Gastroesophageal sphincter (tissue), 4 donors: ENCODE measurements at regions not wholly inside any gene's neighbourhood (a gene's known extent, or its start where the extent isn't known, plus 50 kb on each side); places are given as distances from the start of the nearest gene placed in this dataset.
"Not testable (repeated sequence)": the region's sequence is repeated elsewhere in the genome, so short reads cannot be mapped to it uniquely, and the experiment has no call there.

Experiments used
- ATAC-seq: fragments of 150-250 bp; one replicate; pipeline ENCODE4 v1.9.1; 2016; ENCODE audit warnings: mild to moderate bottlenecking, moderate library complexity
- H3K27ac ChIP-seq, 4 donors: fragments of 200-600 bp; sonication (generic) in 3 of 4; 1 replicate in 3 of 4; 2 replicates in 1 of 4; pipeline ENCODE4 v1.5.1; 2016 to 2019
- H3K27me3 ChIP-seq: fragments of 200-600 bp; sonication (generic); one replicate; pipeline ENCODE4 v1.5.1; 2019
- H3K36me3 ChIP-seq, 2 donors: fragments of 200-600 bp; sonication (generic); one replicate each; pipeline ENCODE4 v1.5.1; 2019; ENCODE audit warnings: control low read depth in 1 of 2
- H3K4me1 ChIP-seq, 3 donors: fragments of 200-600 bp; sonication (generic); 1 replicate in 2 of 3; 2 replicates in 1 of 3; pipeline ENCODE4 v1.5.1; 2016 to 2019; ENCODE audit warnings: control low read depth in 2 of 3
- H3K4me3 ChIP-seq, 2 donors: fragments of 200-600 bp; sonication (generic); one replicate each; pipeline ENCODE4 v1.5.1; 2019; ENCODE audit warnings: mild to moderate bottlenecking in 1 of 2, moderate library complexity in 1 of 2
- H3K9me3 ChIP-seq, 3 donors: fragments of 200-600 bp; sonication (generic); one replicate each; pipeline ENCODE4 v1.5.1; 2017 to 2019; ENCODE audit warnings: control low read depth in 2 of 3
- CTCF ChIP-seq, 4 experiments: fragments of 200-600 bp in 2 of 4; fragments of 450-650 bp in 2 of 4; sonication (generic) in 1 of 4; IDR thresholded peaks; one replicate each; pipeline ENCODE4 v1.5.1; 2017 to 2019; ENCODE audit warnings: antibody characterized with exemption in 4 of 4, mild to moderate bottlenecking in 2 of 4, moderate library complexity in 2 of 4
- EP300 ChIP-seq: sonication (generic); formaldehyde crosslinking; IDR thresholded peaks from one replicate; pipeline ENCODE4 v1.6.1; 2017; ENCODE audit warnings: antibody characterized with exemption, mild to moderate bottlenecking
- POLR2A ChIP-seq, 2 donors: fragments of 450-650 bp; IDR thresholded peaks; one replicate each; pipeline ENCODE4 v1.6.1; 2017; ENCODE audit warnings: antibody characterized with exemption in 2 of 2, mild to moderate bottlenecking in 2 of 2, moderate library complexity in 1 of 2
- POLR2AphosphoS5 ChIP-seq: sonication (generic); formaldehyde crosslinking; IDR thresholded peaks from one replicate; pipeline ENCODE4 v1.6.1; 2017; ENCODE audit warnings: antibody characterized with exemption
- WGBS, 2 donors: methylation state at CpG; one replicate each; pipeline ENCODE4 v1.1.5; 2018; ENCODE audit warnings: low coverage in 1 of 2; 5-methylcytosine and 5-hydroxymethylcytosine counted together

DNA sequence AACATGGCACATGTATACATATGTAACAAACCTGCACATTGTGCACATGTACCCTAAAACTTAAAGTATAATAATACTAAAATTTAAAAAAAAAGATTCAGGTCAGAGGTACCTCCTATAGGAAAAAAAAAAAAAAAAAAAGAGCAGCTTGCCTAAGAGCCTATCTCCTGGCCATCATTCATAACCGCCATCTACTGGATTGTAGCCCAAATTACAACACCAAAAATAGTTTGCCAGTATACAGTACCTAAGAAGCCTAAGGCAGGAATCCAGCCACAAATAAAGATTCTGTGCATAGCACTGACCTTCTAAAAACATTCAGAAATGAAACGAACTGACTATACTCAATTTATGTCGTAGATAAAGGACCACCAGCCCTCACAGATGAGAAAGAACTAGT lies 438.4 kb upstream of the ADGRB3 start:
- Histone ChIP-seq H3K4me3 (no peak overlapping the region), H3K36me3 (no peaks in the 10 kb centered on the region), H3K27ac (no peak overlapping the region), H3K27me3 (no peaks in the 10 kb centered on the region), H3K9me3 (peaks cover 0 to 13% (median 0%) of the 10 kb centered on the region in 3 donors), H3K4me1 (no peaks in the 10 kb centered on the region)
- TF ChIP-seq CTCF (IDR thresholded peaks at IDR 0.05) (no peak), EP300 (no peak), POLR2AphosphoS5 (no peak), POLR2A (IDR thresholded peaks at IDR 0.05) (no peak)
- 41 to 48% methylated on average over 2 to 3 of the region's 3 CpGs for WGBS, 2 donors
- ATAC-seq = no peak

DNA sequence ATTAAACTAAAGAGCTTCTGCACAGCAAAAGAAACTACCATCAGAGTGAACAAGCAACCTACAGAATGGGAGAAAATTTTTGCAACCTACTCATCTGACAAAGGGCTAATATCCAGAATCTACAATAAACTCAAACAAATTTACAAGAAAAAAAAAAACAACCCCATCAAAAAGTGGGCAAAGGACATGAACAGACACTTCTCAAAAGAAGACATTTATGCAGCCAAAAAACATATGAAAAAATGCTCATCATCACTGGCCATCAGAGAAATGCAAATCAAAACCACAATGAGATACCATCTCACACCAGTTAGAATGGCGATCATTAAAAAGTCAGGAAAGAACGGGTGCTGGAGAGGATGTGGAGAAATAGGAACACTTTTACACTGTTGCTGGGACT lies 439.3 kb upstream of the ADGRB3 start:
- peaks cover 0 to 13% (median 0%) of the 10 kb centered on the region in 3 donors for H3K9me3 ChIP-seq
- H3K4me3 ChIP-seq, H3K27ac ChIP-seq, H3K4me1 ChIP-seq, ATAC-seq, H3K27me3 ChIP-seq, H3K36me3 ChIP-seq: not testable (repeated sequence)
- WGBS, 2 donors = 82 to 83% methylated on average over 1 to 2 of the region's 2 CpGs

GRCh38 chr6:68194846-68195478 lies 440.1 kb upstream of the ADGRB3 start:
- WGBS, 2 donors = 79% methylated on average over 4 of the region's 7 CpGs; no CpG with 5 or more reads in 1 of the 2 donors
- Histone ChIP-seq H3K36me3 (no peaks in the 10 kb centered on the region), H3K4me1 (no peaks in the 10 kb centered on the region), H3K27me3 (no peaks in the 10 kb centered on the region), H3K9me3 (peaks cover 0 to 7% (median 0%) of the 10 kb centered on the region in 3 donors), H3K27ac (no peak overlapping the region), H3K4me3 (no peak overlapping the region)
- TF ChIP-seq POLR2AphosphoS5 = no peak
- no peak for TF ChIP-seq POLR2A (IDR thresholded peaks at IDR 0.05)
- TF ChIP-seq EP300 = no peak
- TF ChIP-seq CTCF (IDR thresholded peaks at IDR 0.05) = no peak
- ATAC-seq = no peak

DNA sequence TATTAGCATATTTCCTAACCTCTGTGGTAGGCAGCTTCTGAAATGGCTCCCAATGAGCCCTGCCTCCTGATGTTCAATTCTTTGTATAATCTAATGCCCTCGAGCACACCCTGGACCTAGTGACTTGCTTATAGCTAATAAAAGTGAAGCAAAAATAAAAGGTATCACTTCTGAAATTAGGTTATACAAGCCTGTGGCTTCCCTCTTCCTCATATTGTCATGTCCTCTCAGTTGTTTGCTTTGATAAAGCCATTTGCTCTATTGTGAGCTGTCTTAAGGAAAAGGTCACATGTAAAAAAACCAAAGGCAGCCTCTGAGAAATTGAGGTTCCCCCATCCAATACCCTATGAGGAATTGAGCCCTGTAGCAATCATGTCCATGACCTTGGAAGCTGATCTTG lies 442.1 kb upstream of the ADGRB3 start:
- Histone ChIP-seq H3K4me1 (no peaks in the 10 kb centered on the region), H3K27me3 (no peaks in the 10 kb centered on the region), H3K36me3 (no peaks in the 10 kb centered on the region), H3K9me3 (peaks cover 0 to 7% (median 0%) of the 10 kb centered on the region in 3 donors), H3K27ac (no peak overlapping the region), H3K4me3 (no peak overlapping the region)
- WGBS, 2 donors = 55 to 100% methylated on average over 1 of the region's 1 CpG
- TF ChIP-seq EP300 (no peak), CTCF (IDR thresholded peaks at IDR 0.05) (no peak), POLR2A (IDR thresholded peaks at IDR 0.05) (no peak), POLR2AphosphoS5 (no peak)
- no peak for ATAC-seq

GRCh38 chr6:68189217-68189815 lies 445.8 kb upstream of the ADGRB3 start:
- no peaks in the 10 kb centered on the region for H3K4me1 ChIP-seq
- no peak for ATAC-seq
- no peak for TF ChIP-seq EP300
- no peak for TF ChIP-seq POLR2A (IDR thresholded peaks at IDR 0.05)
- TF ChIP-seq CTCF (IDR thresholded peaks at IDR 0.05) = no peak
- no peak for TF ChIP-seq POLR2AphosphoS5
- no peak overlapping the region for H3K4me3 ChIP-seq
- H3K9me3 ChIP-seq = no peaks in the 10 kb centered on the region
- 51 to 60% methylated on average over 3 of the region's 3 CpGs for WGBS, 2 donors
- H3K27me3 ChIP-seq = no peaks in the 10 kb centered on the region
- H3K36me3 ChIP-seq = no peaks in the 10 kb centered on the region
- no peak overlapping the region for H3K27ac ChIP-seq
